HCEC 1CT (cell line): ENCODE measurements at regions not wholly inside any gene's neighbourhood (a gene's known extent, or its start where the extent isn't known, plus 50 kb on each side); places are given as distances from the start of the nearest gene placed in this dataset.

Experiments
- DNase-seq: peaks from one replicate; pipeline ENCODE4 v3.0.0-alpha.2; 2017

DNA sequence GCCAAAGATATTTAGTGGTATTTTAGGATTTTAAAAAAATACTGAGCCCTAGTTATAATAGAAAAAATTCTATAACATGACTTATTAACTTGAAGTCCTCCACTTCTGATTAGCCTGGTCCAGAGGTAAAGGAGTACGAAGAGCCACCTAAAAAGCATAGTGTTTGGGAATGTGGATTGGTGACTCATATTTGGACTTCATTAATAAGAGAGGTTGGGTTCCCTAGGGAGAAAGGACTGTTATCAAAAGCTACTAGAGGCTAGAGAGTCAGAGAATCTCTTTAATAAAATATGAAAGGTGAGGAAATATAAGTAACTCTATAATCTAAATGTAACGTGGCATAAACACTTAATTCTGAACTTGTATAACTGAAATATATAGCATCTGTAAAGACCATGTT, 180.7 kb upstream of the TARS1 start:
- no peak for DNase-seq

DNA sequence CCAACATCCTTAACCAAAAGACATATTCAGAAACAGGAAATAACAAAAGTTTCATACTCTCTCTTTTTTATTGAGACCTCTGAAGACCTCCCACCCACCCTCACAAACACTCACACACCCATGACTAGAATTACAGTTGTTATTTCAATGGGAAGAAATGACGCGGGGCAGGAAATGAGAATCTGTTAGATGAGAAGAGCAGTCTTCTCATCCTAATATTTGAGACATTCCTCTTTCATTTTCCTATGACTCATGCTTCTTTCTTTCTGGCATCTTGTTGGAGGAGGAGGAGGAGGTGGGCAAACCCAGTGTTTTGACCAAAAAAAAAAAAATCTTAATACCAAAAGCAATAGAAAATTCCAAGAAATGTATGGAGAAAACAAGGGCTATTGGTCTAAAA, 179.5 kb upstream of the TARS1 start:
- peak; percentile 66 for DNase-seq

- DNase-seq: no peak
Measured at GRCh38 chr5:33261747-33262146, 179.0 kb upstream of the TARS1 start.

DNA sequence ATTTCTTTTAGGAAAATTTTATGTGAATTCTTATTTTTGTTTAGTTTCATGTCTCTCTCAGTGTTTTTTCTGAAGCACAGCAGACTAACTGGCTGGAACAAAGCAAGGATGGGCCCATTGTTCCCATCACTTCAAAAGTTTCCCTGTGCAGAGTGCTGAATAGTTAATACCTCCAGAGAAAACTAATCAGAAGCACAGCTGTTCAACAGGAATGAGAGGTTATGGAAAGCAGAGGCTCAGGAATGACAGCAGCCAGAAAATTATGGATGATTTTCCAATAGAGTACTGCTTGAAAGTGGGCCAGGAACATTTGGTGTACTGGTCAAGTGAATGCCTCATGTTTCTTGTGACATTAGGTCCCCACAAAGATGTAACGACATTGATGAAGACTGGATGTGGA, 173.0 kb upstream of the TARS1 start:
- no peak for DNase-seq

- DNase-seq: no peak
Measured at GRCh38 chr5:33268374-33268773, 172.4 kb upstream of the TARS1 start.

DNA sequence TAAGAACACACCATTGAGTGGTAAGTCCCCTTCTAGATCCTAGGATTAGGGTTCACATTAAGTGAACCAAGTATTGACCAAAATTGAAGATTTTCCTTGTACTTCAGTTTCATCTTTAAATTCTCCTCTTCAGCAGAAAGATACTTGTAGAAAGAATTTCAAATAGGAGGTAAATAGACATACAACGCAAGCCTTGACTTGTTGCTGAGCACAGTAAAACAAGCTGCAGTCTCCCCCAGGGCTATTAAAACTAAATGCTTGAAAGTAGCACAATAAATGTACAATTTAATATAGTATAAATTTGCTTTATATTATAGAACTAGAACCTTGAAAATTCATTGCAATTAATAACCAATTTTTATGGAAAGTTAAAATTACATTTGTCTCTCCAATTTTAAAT, 170.1 kb upstream of the TARS1 start:
- DNase-seq: no peak

DNA sequence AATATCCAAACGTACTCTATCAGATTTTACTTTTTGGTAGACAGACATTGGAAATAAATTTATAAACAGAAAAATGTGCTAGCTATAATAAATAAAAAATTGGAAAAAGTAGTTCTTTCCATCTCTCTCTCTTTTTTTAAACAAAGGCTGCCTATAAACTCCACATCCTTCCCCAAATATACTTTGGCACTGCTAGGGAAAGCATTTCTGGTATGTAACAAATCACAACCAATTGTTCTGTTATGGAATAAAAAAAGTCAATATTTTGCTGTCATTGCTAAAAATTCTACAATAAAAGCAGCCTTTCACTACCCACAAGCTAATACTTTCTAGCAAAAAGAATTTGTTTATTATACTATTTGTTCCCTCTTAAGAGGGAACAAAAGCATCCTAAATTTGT, 169.2 kb upstream of the TARS1 start:
- no peak for DNase-seq

GRCh38 chr5:33272288-33272687, 168.5 kb upstream of the TARS1 start:
- DNase-seq: peak; percentile 94

GRCh38 chr5:33273985-33274384, 166.8 kb upstream of the TARS1 start:
- DNase-seq: no peak

- no peak for DNase-seq
Measured at GRCh38 chr5:33275391-33275790, 165.4 kb upstream of the TARS1 start.

GRCh38 chr5:33275921-33276627, 164.7 kb upstream of the TARS1 start:
- DNase-seq: no peak

DNA sequence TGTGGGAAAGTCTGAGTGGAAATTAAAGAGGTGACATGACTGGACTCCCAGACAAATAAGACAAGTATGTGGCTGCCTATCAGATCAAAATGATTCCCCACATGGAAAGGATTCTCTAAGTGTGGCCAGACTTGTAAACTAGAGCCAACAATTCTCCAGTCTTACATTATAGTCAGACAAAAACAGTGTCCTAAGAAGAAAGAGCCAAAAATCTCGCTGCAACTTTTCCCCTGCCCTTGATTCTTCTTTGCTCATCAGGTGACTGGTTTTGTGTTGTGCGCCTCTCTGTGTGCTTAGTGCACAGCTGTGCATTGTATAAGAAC, 164.2 kb upstream of the TARS1 start:
- DNase-seq: no peak

DNA sequence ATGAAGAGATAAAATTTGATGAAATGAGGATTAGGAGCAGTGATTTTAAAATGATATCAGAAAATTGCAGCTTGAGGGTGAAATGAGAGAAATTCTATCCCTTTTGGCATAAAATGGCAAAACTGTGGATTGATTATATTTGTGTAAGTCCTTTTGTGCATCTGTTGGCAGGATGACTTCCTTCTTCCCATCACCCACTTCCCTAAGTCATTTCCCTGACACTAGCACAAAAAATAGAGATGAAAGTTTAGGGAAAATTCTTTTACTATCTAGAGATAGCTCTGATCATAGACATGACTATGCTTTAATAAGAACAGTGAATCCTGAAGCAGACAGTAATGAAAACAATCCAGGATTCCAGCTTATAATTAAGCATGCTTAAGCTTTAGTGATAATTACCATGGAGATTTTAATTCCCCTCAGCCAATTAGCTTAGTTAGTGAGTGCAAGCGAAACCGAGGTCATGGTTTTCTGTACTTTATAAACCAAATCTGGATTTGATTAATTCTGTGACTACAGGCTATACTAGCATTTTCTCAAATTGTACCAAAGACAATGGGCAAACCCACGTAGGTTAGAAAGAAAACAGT, 163.6 kb upstream of the TARS1 start:
- DNase-seq: no peak

- no peak for DNase-seq
Measured at GRCh38 chr5:33281431-33281843, 159.3 kb upstream of the TARS1 start.

DNA sequence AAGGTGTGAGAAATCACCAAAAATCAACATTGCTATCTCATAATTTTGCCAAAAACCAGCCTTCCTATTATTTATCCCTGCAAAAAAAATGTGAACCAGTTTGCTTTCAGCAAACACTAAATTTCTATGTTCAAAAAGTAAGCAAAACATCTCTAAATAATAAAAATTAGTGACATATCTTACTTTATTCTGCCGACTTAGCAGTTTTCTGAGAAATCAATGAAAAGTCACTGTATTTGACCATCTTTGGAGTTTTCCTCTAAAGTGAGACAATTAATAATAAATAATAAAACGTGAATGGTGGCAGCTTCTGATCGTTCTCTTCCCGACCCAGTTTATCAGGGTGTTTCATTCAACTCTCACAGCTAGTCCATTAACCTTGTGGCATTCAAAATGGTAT, 158.6 kb upstream of the TARS1 start:
- DNase-seq: no peak

DNA sequence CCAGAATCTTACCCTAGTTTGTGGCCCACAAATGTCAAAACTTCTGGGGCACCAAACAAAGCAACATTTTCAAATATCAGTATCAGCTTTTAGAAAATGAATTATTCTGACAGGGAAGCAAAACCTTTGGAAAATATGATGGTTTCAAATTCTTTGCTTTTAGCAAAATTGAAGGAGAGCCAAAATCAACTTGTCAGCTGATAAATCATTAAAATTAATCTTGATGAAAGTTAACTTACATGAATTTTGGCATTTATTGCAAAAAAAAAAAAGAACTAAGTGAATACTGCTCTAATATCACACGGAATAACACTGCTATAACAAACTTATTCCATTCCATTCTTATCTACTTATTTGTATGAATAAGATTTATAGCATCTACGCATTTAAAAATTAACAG, 158.1 kb upstream of the TARS1 start:
- DNase-seq: no peak

- DNase-seq: no peak
Measured at GRCh38 chr5:33283243-33283642, 157.5 kb upstream of the TARS1 start.

- DNase-seq: no peak
Measured at GRCh38 chr5:33284681-33285080, 156.1 kb upstream of the TARS1 start.

GRCh38 chr5:33287242-33287641, 153.5 kb upstream of the TARS1 start:
- no peak for DNase-seq

DNA sequence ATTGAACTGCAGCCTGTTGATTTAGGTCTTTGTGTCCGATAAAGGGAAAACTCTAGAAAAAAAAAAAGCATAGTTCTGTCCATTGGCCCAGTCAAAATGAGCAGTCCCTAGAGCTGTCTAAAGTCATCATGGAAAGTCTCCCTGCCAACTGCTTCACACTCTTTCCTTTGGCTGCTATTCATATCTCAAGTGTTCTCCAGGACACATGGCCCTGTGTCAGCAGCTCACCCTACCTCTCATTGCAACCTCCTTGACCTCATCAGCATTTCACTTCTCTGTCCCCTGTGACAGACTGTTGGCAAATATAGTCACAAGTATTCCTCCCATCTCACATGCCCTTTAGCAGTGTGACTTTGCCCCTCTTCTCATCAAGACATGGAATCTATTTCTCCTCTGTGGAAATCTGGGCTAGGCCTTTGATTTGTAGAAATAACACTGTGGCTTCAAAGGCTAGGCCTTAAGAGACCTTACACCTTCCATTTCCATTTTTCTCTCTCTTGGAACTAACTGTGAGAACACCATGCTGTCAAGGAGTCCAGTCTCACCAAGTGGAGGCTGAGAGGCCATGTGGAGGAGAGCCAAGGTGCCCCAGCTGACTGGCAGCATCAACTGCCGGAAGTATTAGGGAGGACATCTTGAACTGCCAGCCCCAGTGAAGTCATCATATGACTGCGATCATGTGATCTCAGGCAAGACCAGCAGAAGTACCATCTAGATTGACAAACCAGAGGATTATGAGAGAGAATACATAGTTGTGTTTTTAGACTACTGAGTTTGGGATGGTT, 149.4 kb upstream of the TARS1 start:
- no peak for DNase-seq

DNA sequence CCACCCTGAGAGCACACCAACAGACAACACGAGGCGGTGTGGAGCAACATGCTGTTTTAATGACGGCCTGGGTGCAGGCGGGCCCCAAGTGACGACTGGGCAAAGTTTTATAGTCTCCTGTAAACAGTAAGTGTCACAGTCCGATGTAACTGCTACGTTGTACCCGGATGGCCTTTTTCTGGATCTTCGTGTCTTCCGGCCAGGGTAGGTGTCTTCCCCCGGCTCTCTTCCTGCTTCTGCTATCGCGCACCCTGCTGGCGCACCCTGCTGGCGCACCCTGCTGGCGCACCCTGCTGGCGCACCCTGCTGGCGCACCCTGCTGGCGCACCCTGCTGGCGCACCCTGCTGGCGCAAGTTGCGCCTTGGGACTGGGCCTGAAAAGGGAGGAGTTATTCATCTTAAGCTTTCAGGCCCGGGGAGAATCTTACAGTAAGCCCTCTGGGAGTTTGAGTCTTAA, 143.0 kb upstream of the TARS1 start:
- DNase-seq: no peak

- DNase-seq: peak; percentile 71
Measured at GRCh38 chr5:33299621-33300208, 141.1 kb upstream of the TARS1 start.

- no peak for DNase-seq
Measured at GRCh38 chr5:33300209-33300742, 140.5 kb upstream of the TARS1 start.
